HL-60 (cell line): ENCODE measurements at regions not wholly inside any gene's neighbourhood (a gene's known extent, or its start where the extent isn't known, plus 50 kb on each side); places are given as distances from the start of the nearest gene placed in this dataset.

Experiments used
- DNase-seq, 2 experiments: peaks; one replicate each; pipeline ENCODE4 v3.0.0-alpha.2; 2010 to 2020; ENCODE audit warnings: low read depth in 1 of 2, low spot score in 1 of 2
- H3K27ac ChIP-seq: fragments of 250-450 bp; sonication (Bioruptor Pico); replicated peaks from 2 replicates; pipeline ENCODE4 v1.5.1; 2020; ENCODE audit warnings: mild to moderate bottlenecking, moderate library complexity
- H3K27me3 ChIP-seq: fragments of 250-450 bp; sonication (Bioruptor Pico); 2 replicates; pipeline ENCODE4 v1.5.1; 2021; ENCODE audit warnings: mild to moderate bottlenecking, moderate library complexity; ENCODE audit not compliant: insufficient read depth, poor library complexity, severe bottlenecking
- H3K4me3 ChIP-seq: replicated peaks from 2 replicates; pipeline ENCODE4 v1.5.1; 2011; ENCODE audit warnings: mild to moderate bottlenecking, control low read depth, low read length; ENCODE audit not compliant: insufficient read depth
- GABPA ChIP-seq: IDR thresholded peaks from 2 replicates; pipeline ENCODE4 v1.6.1; 2012; ENCODE audit warnings: low read depth
- POLR2AphosphoS5 ChIP-seq: IDR thresholded peaks from 2 replicates; pipeline ENCODE4 v1.6.1; 2012; ENCODE audit warnings: low read depth
- SPI1 ChIP-seq: IDR thresholded peaks from 2 replicates; pipeline ENCODE4 v1.6.1; 2012; ENCODE audit warnings: low read depth, mild to moderate bottlenecking, borderline replicate concordance
- TF ChIP-seq, protein P1 (sequence below): IDR thresholded peaks from one replicate; pipeline ENCODE4 v1.5.1; 2011; ENCODE audit warnings: low read length, control low read depth, inconsistent platforms; ENCODE audit not compliant: insufficient read depth
- TF ChIP-seq, protein P2 (sequence below): IDR thresholded peaks from 2 replicates; pipeline ENCODE4 v1.6.1; 2012; ENCODE audit warnings: low read depth; ENCODE audit not compliant: insufficient replicate concordance

DNA sequence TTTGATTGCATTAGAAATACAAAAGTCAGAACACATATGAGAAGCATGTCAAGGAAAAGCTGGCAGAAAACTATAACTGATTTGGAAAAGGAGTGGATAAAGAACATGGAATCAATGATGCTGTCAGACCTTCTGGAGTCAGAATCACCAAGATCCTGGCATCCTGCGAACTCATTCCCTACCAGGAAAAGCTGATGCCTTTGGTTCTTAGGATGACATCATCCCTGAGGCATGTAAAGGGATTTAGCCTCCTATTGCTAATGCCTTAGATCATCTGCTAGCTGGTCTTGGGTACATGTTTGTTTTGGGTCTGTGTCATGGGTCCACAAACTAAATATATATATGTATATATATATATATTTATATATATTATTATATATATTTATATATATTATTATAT lies 680.7 kb downstream of the EPHA4 start:
- TF ChIP-seq GABPA (no peak), POLR2AphosphoS5 (no peak), SPI1 (no peak)
- TF ChIP-seq, protein P1, sequence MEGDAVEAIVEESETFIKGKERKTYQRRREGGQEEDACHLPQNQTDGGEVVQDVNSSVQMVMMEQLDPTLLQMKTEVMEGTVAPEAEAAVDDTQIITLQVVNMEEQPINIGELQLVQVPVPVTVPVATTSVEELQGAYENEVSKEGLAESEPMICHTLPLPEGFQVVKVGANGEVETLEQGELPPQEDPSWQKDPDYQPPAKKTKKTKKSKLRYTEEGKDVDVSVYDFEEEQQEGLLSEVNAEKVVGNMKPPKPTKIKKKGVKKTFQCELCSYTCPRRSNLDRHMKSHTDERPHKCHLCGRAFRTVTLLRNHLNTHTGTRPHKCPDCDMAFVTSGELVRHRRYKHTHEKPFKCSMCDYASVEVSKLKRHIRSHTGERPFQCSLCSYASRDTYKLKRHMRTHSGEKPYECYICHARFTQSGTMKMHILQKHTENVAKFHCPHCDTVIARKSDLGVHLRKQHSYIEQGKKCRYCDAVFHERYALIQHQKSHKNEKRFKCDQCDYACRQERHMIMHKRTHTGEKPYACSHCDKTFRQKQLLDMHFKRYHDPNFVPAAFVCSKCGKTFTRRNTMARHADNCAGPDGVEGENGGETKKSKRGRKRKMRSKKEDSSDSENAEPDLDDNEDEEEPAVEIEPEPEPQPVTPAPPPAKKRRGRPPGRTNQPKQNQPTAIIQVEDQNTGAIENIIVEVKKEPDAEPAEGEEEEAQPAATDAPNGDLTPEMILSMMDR, result no peak
- TF ChIP-seq, protein P2, sequence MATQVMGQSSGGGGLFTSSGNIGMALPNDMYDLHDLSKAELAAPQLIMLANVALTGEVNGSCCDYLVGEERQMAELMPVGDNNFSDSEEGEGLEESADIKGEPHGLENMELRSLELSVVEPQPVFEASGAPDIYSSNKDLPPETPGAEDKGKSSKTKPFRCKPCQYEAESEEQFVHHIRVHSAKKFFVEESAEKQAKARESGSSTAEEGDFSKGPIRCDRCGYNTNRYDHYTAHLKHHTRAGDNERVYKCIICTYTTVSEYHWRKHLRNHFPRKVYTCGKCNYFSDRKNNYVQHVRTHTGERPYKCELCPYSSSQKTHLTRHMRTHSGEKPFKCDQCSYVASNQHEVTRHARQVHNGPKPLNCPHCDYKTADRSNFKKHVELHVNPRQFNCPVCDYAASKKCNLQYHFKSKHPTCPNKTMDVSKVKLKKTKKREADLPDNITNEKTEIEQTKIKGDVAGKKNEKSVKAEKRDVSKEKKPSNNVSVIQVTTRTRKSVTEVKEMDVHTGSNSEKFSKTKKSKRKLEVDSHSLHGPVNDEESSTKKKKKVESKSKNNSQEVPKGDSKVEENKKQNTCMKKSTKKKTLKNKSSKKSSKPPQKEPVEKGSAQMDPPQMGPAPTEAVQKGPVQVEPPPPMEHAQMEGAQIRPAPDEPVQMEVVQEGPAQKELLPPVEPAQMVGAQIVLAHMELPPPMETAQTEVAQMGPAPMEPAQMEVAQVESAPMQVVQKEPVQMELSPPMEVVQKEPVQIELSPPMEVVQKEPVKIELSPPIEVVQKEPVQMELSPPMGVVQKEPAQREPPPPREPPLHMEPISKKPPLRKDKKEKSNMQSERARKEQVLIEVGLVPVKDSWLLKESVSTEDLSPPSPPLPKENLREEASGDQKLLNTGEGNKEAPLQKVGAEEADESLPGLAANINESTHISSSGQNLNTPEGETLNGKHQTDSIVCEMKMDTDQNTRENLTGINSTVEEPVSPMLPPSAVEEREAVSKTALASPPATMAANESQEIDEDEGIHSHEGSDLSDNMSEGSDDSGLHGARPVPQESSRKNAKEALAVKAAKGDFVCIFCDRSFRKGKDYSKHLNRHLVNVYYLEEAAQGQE, result no peak
- no peak for DNase-seq

DNA sequence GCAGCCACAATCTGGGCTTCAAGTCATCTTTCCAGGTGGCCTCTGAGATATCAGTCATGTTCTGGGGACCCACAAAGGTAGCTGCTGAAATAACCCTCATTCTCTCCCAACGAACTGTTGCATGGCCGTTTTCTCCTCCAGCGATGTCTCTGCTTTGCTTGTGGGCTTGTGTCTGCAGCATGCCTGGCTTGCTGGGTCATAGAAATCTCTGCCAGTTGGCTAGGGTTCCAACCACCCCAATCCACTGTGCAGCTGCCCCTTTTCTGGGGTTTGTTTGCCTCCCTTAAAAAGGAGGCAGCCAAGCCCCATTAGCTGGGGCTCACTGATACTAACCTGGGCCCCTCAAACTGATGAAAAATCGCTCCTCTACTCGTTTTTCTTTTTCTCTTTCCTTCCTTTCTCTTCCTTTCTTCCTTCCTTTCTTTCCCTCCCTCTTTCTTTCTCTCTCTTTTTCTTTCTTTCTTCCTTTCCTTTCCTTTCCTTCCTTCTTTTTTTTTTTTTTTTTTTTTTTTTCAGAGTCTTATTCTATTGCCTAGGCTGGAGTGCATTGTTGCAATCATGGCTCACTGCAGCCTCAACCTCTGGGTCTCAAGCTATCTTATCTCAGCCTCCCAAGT lies 680.0 kb downstream of the EPHA4 start:
- DNase-seq, result no peak
- TF ChIP-seq SPI1 (no peak), POLR2AphosphoS5 (no peak), GABPA (no peak)
- TF ChIP-seq, protein P2, result no peak

More for the DNA sequence above, 680.7 kb downstream of the EPHA4 start:
- H3K4me3 ChIP-seq, result no peak overlapping the region
- no peak overlapping the region for H3K27ac ChIP-seq
- H3K27me3 ChIP-seq, result no peaks in the 10 kb centered on the region

DNA sequence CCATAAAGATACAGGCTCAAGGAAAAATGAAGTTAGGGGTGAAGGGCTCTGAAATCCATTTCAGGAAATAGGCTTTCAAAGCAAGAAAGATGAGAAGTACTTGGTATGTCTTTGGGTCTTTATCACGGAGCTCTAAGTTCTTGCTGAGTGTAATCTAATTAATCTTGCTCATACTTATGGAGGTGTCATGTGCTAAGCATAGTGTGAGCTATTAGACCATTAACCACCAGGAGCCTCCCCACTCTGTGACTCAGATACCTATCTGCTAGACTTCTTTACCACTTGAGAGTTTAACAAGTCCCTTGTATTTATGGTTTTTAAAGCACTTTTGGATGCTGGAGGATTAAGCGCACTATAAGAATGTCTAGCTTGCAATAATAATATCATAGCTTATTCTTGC lies 678.7 kb downstream of the EPHA4 start:
- no peak overlapping the region for H3K27ac ChIP-seq
- no peak for DNase-seq
- H3K4me3 ChIP-seq, result no peak overlapping the region
- TF ChIP-seq, protein P2, result no peak
- TF ChIP-seq SPI1 (no peak), GABPA (no peak), POLR2AphosphoS5 (no peak)
- TF ChIP-seq, protein P1, result no peak
- no peaks in the 10 kb centered on the region for H3K27me3 ChIP-seq

More for the DNA sequence above, 680.0 kb downstream of the EPHA4 start:
- Histone ChIP-seq H3K4me3 (no peak overlapping the region), H3K27ac (no peak overlapping the region), H3K27me3 (no peaks in the 10 kb centered on the region)
